Inferior parietal cortex (tissue), 1 donor: ENCODE measurements at regions not wholly inside any gene's neighbourhood (a gene's known extent, or its start where the extent isn't known, plus 50 kb on each side); places are given as distances from the start of the nearest gene placed in this dataset.
A peak's percentile ranks its signal among the peaks of the same experiment; 100 is the strongest.
"Not testable (repeated sequence)": the region's sequence is repeated elsewhere in the genome, so short reads cannot be mapped to it uniquely, and the experiment has no call there.

Source experiments
- DNase-seq: peaks from one replicate; pipeline ENCODE4 v3.0.0-alpha.2; 2016; ENCODE audit errors: extremely low spot score

DNA sequence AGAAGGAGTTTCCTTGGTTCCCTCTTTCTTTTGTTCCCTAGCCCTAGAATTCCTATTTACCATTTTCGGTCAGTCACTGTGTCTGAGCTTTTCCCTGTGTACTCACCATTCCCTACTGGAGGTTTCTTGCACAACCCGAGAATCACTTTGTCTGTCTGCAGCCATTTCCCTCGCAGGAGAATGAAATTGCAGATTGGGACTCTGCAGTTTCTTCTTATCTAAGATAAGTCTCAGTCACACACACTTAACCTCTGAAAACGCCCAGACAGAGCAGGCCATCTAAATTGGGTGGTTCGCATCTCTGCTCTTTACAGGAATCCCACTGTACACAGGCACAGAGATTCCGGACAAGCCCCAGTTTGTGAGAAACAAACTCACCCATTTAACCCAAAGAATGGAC, 58.6 kb upstream of the CNTNAP2 start:
- no peak for DNase-seq

DNA sequence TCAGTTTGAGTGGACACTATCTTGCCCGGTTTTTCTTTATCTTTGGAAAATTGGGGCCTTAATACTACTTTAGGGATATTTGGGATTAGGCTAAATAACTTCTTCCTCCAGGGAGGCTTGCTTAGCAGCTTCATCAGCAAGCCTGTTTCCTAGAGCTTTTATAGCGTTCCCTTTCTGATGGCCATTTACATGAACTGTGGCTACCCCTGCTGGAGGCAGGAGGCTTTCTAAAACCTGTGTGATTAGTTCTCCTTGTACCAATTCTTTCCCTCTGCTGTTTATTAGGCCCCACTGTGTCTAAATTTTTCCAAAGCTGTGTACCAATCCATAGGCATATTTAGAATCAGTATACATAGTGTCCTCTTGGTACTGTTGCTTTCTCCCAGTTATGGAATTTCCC, 61.7 kb upstream of the CNTNAP2 start:
- DNase-seq: no peak

DNA sequence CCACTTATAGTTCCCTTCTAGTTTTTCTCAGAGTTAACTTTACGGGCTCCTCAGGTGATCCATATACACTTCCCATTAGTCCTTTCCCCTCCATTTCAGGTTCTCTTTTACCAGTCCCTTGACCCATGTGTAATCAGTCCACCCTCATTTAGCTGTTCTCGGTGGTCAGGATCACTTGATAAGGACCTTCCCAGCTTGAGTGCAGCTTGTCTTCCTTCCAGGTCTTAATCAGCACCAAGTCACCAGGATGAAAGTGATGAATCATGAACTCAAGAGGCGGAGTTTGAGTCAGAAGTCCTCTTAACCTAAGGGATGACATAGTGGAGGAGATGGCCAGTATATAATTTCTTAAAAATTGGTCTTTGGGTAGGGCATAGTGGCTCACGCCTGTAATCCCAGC, 63.1 kb upstream of the CNTNAP2 start:
- DNase-seq: peak; percentile 2

DNA sequence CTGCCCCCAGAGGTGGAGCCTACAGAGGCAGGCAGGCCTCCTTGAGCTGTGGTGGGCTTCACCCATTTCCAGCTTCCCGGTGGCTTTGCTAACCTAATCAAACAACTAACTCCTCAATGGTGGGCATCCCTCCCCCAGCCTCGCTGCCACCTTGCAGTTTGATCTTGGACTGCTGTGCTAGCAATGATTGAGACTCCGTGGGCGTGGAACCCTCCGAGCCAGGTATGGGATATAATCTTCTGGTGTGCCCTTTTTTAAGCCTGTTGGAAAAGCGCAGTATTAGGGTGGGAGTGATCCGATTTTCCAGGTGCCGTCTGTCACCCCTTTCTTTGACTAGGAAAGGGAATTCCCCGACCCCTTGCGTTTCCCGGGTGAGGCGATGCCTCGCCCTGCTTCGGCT, 73.3 kb upstream of the CNTNAP2 start:
- DNase-seq: not testable (repeated sequence)

- DNase-seq: no peak
These were observed 88.3 kb upstream of the CNTNAP2 start for GRCh38 chr7:146028251-146028750.

GRCh38 chr7:146027243-146027642, 89.4 kb upstream of the CNTNAP2 start:
- no peak for DNase-seq

DNA sequence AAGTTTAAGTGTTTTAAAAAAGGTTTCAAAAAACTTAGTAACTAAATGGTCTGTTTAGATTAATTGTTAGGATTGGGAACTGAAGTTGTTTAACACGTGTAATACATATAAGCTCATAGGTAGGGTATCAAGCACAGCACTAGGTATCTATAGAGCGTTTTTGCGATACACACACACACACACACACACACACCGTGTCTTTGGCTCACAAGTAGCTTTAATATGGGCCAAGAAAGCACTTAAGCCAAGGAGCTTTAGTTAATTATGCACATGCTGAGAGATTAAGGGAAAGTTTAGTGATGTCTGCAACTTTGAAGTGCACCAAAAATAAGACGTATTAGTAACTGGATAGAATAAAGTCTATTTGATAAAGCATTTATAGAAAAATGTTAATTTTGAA, 93.8 kb upstream of the CNTNAP2 start:
- DNase-seq: no peak

DNA sequence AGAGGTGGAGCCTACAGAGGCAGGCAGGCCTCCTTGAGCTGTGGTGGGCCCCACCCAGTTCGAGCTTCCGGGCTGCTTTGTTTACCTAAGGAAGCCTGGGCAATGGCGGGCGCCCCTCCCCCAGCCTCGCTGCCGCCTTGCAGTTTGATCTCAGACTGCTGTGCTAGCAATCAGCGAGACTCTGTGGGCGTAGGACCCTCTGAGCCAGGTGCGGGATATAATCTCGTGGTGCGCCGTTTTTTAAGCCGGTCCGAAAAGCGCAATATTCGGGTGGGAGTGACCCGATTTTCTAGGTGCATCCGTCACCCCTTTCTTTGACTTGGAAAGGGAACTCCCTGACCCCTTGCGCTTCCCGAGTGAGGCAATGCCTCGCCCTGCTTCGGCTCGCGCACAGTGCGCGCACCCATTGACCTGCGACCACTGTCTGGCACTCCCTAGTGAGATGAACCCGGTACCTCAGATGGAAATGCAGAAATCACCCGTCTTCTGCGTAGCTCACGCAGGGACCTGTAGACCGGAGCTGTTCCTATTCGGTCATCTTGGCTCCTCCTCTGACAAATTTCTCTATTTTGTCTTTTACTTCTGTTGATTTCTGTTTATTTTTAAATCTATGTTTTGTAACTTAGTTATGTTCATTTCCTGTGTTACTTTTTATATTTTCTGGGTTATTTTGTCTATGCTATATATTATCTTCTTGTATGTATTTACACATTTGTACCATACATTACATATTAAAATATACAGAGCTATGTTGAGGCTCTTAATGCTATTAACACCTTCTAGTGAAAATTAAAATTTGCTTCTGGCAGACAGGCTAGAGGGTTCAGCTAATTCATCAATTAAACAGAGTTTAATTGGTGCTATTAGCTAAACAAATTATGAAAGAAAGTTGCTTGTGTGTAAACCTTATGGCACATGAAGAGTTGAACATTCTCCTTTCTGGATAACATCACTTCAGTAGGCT, 97.3 kb upstream of the CNTNAP2 start:
- DNase-seq: not testable (repeated sequence)

- DNase-seq: not testable (repeated sequence)
These were observed 99.2 kb upstream of the CNTNAP2 start for GRCh38 chr7:146017366-146017765.

DNA sequence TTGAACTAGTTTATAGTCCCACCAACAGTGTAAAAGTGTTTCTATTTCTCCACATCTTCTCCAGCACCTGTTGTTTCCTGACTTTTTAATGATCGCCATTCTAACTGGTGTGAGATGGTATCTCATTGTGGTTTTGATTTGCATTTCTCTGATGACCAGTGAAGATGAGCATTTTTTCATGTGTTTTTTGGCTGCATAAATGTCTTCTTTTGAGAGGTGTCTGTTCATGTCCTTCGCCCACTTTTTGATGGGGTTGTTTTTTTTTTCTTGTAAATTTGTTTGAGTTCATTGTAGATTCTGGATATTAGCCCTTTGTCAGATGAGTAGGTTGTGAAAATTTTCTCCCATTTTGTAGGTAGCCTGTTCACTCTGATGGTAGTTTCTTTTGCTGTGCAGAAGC, 102.4 kb upstream of the CNTNAP2 start:
- DNase-seq: not testable (repeated sequence)

GRCh38 chr7:146008293-146008692, 108.3 kb upstream of the CNTNAP2 start:
- no peak for DNase-seq

GRCh38 chr7:146004805-146005204, 111.8 kb upstream of the CNTNAP2 start:
- DNase-seq: no peak

- DNase-seq: no peak
These were observed 114.0 kb upstream of the CNTNAP2 start for GRCh38 chr7:146002431-146003078.

- DNase-seq: no peak
These were observed 114.6 kb upstream of the CNTNAP2 start for GRCh38 chr7:146002008-146002407.

GRCh38 chr7:146000882-146001281, 115.7 kb upstream of the CNTNAP2 start:
- no peak for DNase-seq

GRCh38 chr7:145989469-145989868, 127.1 kb upstream of the CNTNAP2 start:
- no peak for DNase-seq

GRCh38 chr7:145986248-145986874, 130.2 kb upstream of the CNTNAP2 start:
- DNase-seq: no peak

- DNase-seq: no peak
These were observed 137.8 kb upstream of the CNTNAP2 start for GRCh38 chr7:145978769-145979168.

DNA sequence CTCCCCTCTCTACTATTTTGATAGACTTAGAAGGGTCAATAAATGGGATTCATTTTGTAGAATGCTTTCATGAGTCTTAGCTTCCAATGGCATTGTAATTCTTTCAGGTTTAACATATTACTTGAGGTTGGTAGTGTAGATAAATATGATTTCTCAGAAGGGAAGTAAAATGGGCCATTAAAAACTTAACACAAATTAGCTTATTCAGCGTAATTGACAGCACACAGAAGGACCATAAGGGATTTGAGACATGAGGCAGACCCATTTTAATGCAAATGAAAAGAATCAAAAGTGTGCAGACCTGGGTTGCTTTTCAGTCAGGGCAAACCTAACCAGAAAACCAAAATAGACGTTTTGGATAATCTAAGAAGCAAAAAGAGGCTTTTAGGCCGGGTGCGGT, 156.6 kb upstream of the CNTNAP2 start:
- DNase-seq: no peak

DNA sequence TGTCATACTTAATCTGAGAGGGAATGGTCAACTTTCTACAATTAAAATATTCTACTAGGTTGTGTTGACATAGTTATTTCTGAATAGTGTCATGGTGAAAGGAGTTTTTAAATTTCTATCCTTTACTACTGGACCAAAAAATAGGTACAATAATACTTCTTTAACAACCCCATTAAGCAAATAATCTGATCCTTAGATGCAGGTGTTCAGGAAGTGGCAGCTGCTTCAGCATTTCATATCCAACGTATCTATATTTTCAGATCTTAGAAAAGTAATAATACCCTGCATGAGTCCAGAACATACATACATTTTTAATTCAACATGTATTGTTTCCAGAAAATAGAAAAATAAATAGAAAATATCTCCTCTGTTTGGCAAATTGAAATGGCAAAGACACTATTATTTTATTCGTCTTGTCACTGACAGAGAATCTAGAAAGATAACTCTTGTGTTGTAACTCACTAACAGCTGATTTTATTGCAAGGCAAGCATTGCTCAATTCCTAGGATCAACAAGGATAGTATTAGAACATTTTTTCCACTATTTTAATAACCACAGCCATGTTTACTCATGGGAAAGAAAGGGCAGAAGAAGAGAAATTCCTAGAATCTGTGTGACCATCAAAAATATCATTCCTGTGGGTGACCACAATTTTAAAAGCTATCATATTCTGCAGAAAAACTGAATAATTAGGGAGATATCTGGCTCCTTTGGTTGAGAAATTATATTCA, 159.3 kb upstream of the CNTNAP2 start:
- DNase-seq: no peak

GRCh38 chr7:145951566-145951965, 165.0 kb upstream of the CNTNAP2 start:
- no peak for DNase-seq

- no peak for DNase-seq
These were observed 187.7 kb upstream of the CNTNAP2 start for GRCh38 chr7:145928937-145929336.
